Body of pancreas (tissue), 4 donors: ENCODE measurements at regions not wholly inside any gene's neighbourhood (a gene's known extent, or its start where the extent isn't known, plus 50 kb on each side); places are given as distances from the start of the nearest gene placed in this dataset.

ENCODE experiments used
- ATAC-seq: fragments of 150-250 bp; one replicate; pipeline ENCODE4 v1.9.1; 2016
- DNase-seq, 4 donors: peaks; one replicate each; pipeline ENCODE4 v3.0.0-alpha.2; 2019
- H3K27ac ChIP-seq, 4 donors: fragments of 200-600 bp; sonication (generic); 1 replicate in 3 of 4; 2 replicates in 1 of 4; pipeline versions ENCODE4 v1.5.1 to v1.6.1; 2016 to 2019; ENCODE audit warnings: mild to moderate bottlenecking in 1 of 4, mixed read lengths in 1 of 4, moderate library complexity in 1 of 4
- H3K27me3 ChIP-seq, 2 donors: fragments of 200-600 bp; sonication (generic); one replicate each; pipeline ENCODE4 v1.6.0; 2016; ENCODE audit warnings: mild to moderate bottlenecking in 1 of 2
- H3K36me3 ChIP-seq, 2 donors: fragments of 200-600 bp; sonication (generic); replicated peaks in 1 of 2; 2 replicates each; pipeline ENCODE4 v1.5.1; 2016; ENCODE audit warnings: low read depth in 2 of 2; ENCODE audit not compliant: insufficient read depth in 1 of 2
- H3K4me1 ChIP-seq: fragments of 200-600 bp; sonication (generic); one replicate; pipeline ENCODE4 v1.6.0; 2016
- H3K4me3 ChIP-seq, 2 donors: fragments of 200-600 bp; sonication (generic); 1 replicate in 1 of 2; 2 replicates in 1 of 2; pipeline ENCODE4 v1.5.1; 2016 to 2019
- H3K9me3 ChIP-seq, 3 donors: fragments of 200-600 bp; sonication (generic); 1 replicate in 2 of 3; 2 replicates in 1 of 3; pipeline ENCODE4 v1.5.1; 2016
- CTCF ChIP-seq, 7 experiments: fragments of 450-650 bp in 4 of 7; fragments of 200-600 bp in 3 of 7; sonication (generic) in 3 of 7; IDR thresholded peaks; one replicate each; pipeline ENCODE4 v1.5.1; 2016 to 2019; ENCODE audit warnings: antibody characterized with exemption in 7 of 7
- POLR2A ChIP-seq, 3 donors: fragments of 450-650 bp; IDR thresholded peaks; one replicate each; pipeline ENCODE4 v1.6.1; 2016; ENCODE audit warnings: antibody characterized with exemption in 3 of 3, mild to moderate bottlenecking in 2 of 3
- WGBS, 2 donors: methylation state at CpG; one replicate each; pipeline ENCODE4 v1.1.5; 2017; 5-methylcytosine and 5-hydroxymethylcytosine counted together
- intact Hi-C: fragments of 100-400 bp; cut with DNase I; formaldehyde crosslinking; loops from one replicate; pipeline ENCODE4 v1.15.1; 2023

GRCh38 chr5:23612701-23613100, 105.3 kb downstream of the PRDM9 start:
- H3K4me3 ChIP-seq, result no peak overlapping the region
- 38 to 42% methylated on average over 2 of the region's 2 CpGs for WGBS, 2 donors
- ATAC-seq, result no peak

GRCh38 chr5:23613566-23613965, 106.2 kb downstream of the PRDM9 start:
- TF ChIP-seq POLR2A (IDR thresholded peaks at IDR 0.05), result no peak
- TF ChIP-seq CTCF (IDR thresholded peaks at IDR 0.05), result no peak
- WGBS, 2 donors, result 61 to 71% methylated on average over 1 of the region's 1 CpG

More at GRCh38 chr5:23612701-23613100, 105.3 kb downstream of the PRDM9 start:
- H3K9me3 ChIP-seq, result no peaks in the 10 kb centered on the region
- no peaks in the 10 kb centered on the region for H3K36me3 ChIP-seq
- H3K27ac ChIP-seq, result no peak overlapping the region
- DNase-seq, result no peak
- H3K27me3 ChIP-seq, result no peaks in the 10 kb centered on the region
- intact Hi-C loops, result no loop called here
- H3K4me1 ChIP-seq, result no peaks in the 10 kb centered on the region
- no peak for TF ChIP-seq POLR2A (IDR thresholded peaks at IDR 0.05)
- no peak for TF ChIP-seq CTCF (IDR thresholded peaks at IDR 0.05)

DNA sequence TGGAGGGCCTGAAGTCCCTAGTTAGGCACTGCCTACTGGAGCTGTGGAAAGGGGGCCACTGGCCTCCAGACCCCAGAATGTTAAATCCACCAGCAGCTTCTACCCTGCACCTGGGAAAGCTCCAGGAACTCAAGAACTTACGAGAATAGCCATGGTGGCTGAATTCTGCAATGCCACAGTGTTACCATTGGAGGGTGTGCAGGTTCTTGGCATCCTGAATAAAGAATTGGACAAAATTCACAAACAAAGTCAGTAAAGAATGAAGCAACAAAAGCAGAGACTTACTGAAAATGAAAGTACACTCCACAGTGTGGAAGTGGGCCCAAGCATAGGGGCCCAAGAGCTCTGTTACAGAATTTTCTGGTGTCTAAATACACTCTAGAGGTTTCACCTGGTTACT, 107.0 kb downstream of the PRDM9 start:
- no peak overlapping the region for H3K4me3 ChIP-seq
- WGBS, 2 donors, result 47 to 75% methylated on average over 1 of the region's 1 CpG
- intact Hi-C loops, result no loop called here
- ATAC-seq (no peak), DNase-seq (no peak)
- no peak overlapping the region for H3K27ac ChIP-seq
- TF ChIP-seq CTCF (IDR thresholded peaks at IDR 0.05) (no peak), POLR2A (IDR thresholded peaks at IDR 0.05) (no peak)
- H3K9me3 ChIP-seq, result no peaks in the 10 kb centered on the region
- H3K27me3 ChIP-seq, result no peaks in the 10 kb centered on the region
- H3K36me3 ChIP-seq, result no peaks in the 10 kb centered on the region
- H3K4me1 ChIP-seq, result no peaks in the 10 kb centered on the region

More at GRCh38 chr5:23613566-23613965, 106.2 kb downstream of the PRDM9 start:
- no peaks in the 10 kb centered on the region for H3K27me3 ChIP-seq
- H3K36me3 ChIP-seq, result no peaks in the 10 kb centered on the region
- H3K4me1 ChIP-seq, result no peaks in the 10 kb centered on the region
- ATAC-seq (no peak), DNase-seq (no peak)
- H3K27ac ChIP-seq, result no peak overlapping the region
- intact Hi-C loops, result no loop called here
- no peak overlapping the region for H3K4me3 ChIP-seq
- no peaks in the 10 kb centered on the region for H3K9me3 ChIP-seq

- no peak for TF ChIP-seq POLR2A (IDR thresholded peaks at IDR 0.05)
- no peak for TF ChIP-seq CTCF (IDR thresholded peaks at IDR 0.05)
- no peak overlapping the region for H3K4me3 ChIP-seq
- ATAC-seq, result no peak
- no peaks in the 10 kb centered on the region for H3K36me3 ChIP-seq
- intact Hi-C loops, result no loop called here
- H3K27ac ChIP-seq, result no peak overlapping the region
- 67% methylated on average over 4 of the region's 4 CpGs for WGBS, 2 donors
- no peaks in the 10 kb centered on the region for H3K27me3 ChIP-seq
- no peak for DNase-seq
- no peaks in the 10 kb centered on the region for H3K4me1 ChIP-seq
- no peaks in the 10 kb centered on the region for H3K9me3 ChIP-seq
Observed at GRCh38 chr5:23626961-23627360, 119.6 kb downstream of the PRDM9 start.

DNA sequence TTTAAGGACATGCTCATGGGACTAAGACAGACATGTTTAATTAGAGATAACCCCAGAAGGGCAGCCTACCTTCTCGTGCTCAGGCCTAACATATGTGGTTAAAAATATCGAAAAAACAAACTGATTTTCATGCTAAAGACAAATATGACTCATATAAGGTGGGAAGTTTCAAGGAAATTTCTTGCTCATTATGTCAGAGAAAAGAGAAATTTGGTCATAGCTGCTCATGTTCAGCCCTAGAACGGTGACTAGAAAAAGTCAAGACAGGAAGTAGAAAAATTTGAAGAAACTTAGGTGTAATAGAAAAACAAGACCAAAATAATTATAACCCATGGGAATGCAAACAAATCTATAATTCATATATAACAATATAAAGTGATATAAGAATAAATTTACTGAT, 120.6 kb downstream of the PRDM9 start:
- WGBS, 2 donors, result 55 to 58% methylated on average over 3 of the region's 3 CpGs
- ATAC-seq, result no peak
- Histone ChIP-seq H3K9me3 (no peaks in the 10 kb centered on the region), H3K4me3 (no peak overlapping the region), H3K4me1 (no peaks in the 10 kb centered on the region), H3K27me3 (no peaks in the 10 kb centered on the region), H3K36me3 (no peaks in the 10 kb centered on the region), H3K27ac (no peak overlapping the region)
- DNase-seq, result no peak
- intact Hi-C loops, result no loop called here
- no peak for TF ChIP-seq POLR2A (IDR thresholded peaks at IDR 0.05)
- no peak for TF ChIP-seq CTCF (IDR thresholded peaks at IDR 0.05)
